SU-DHL-6 (cell line): ENCODE measurements at regions not wholly inside any gene's neighbourhood (a gene's known extent, or its start where the extent isn't known, plus 50 kb on each side); places are given as distances from the start of the nearest gene placed in this dataset.

Experiments used
- H2AFZ ChIP-seq: fragments of 200-600 bp; sonication (generic); 2 replicates; pipeline ENCODE4 v1.6.1; 2014; ENCODE audit warnings: low read depth, mild to moderate bottlenecking, moderate library complexity, mixed read lengths, antibody characterized with exemption, low read length; ENCODE audit not compliant: severe bottlenecking
- H3F3A ChIP-seq: fragments of 200-600 bp; shearing (Covaris generic); 2 replicates; pipeline ENCODE4 v1.6.0; 2016; ENCODE audit warnings: antibody characterized with exemption, mild to moderate bottlenecking; ENCODE audit not compliant: insufficient read depth
- H3K27ac ChIP-seq: fragments of 200-600 bp; sonication (generic); 2 replicates; pipeline ENCODE4 v1.5.1; 2016; ENCODE audit warnings: low read depth, mild to moderate bottlenecking, low read length, moderate library complexity, mixed read lengths
- H3K27me3 ChIP-seq: fragments of 200-600 bp; sonication (generic), shearing (Covaris generic); 2 replicates; pipeline ENCODE4 v1.6.0; 2014; ENCODE audit warnings: mild to moderate bottlenecking, low read length
- H3K36me3 ChIP-seq: fragments of 200-600 bp; sonication (generic); 2 replicates; pipeline ENCODE4 v1.6.1; 2014; ENCODE audit warnings: mild to moderate bottlenecking, low read length, mixed read lengths
- H3K4me2 ChIP-seq: fragments of 300-600, 200-600 bp; shearing (Covaris generic), sonication (generic); 2 replicates; pipeline ENCODE4 v1.6.0; 2014; ENCODE audit warnings: low read length, low read depth, mild to moderate bottlenecking; ENCODE audit not compliant: poor library complexity, severe bottlenecking
- H3K4me3 ChIP-seq: fragments of 200-600 bp; sonication (generic); 2 replicates; pipeline ENCODE4 v1.5.1; 2014; ENCODE audit warnings: antibody characterized with exemption, low read length, mild to moderate bottlenecking, mixed read lengths; ENCODE audit not compliant: insufficient read depth, poor library complexity, severe bottlenecking
- H3K79me2 ChIP-seq: fragments of 200-600 bp; sonication (generic); 2 replicates; pipeline ENCODE4 v1.6.1; 2014; ENCODE audit warnings: mild to moderate bottlenecking, low read length, moderate library complexity; ENCODE audit not compliant: insufficient read depth
- H3K9ac ChIP-seq: fragments of 200-600 bp; sonication (generic); 2 replicates; pipeline ENCODE4 v1.7.0; 2014; ENCODE audit warnings: mild to moderate bottlenecking, low read length
- H3K9me2 ChIP-seq: fragments of 200-600 bp; sonication (generic); replicated peaks from 2 replicates; pipeline ENCODE4 v1.6.1; 2014; ENCODE audit warnings: low read length; ENCODE audit not compliant: insufficient read depth
- H3K9me3 ChIP-seq: fragments of 200-600 bp; sonication (generic); 2 replicates; pipeline ENCODE4 v1.6.1; 2014; ENCODE audit warnings: low read length, mixed read lengths; ENCODE audit not compliant: insufficient read depth
- H4K20me1 ChIP-seq: fragments of 200-600 bp; sonication (generic); 2 replicates; pipeline ENCODE4 v1.6.1; 2014; ENCODE audit warnings: low read depth, mild to moderate bottlenecking, antibody characterized with exemption, low read length, moderate library complexity, mixed read lengths
- EZH2phosphoT487 ChIP-seq: fragments of 200-600 bp; sonication (generic), shearing (Covaris generic); conservative IDR thresholded peaks from 2 replicates; pipeline ENCODE4 v1.6.1; 2018; ENCODE audit warnings: mild to moderate bottlenecking, antibody characterized with exemption, low read length, moderate library complexity, mixed read lengths
- TF ChIP-seq, protein P1 (sequence below): fragments of 200-600 bp; sonication (generic); IDR thresholded peaks from one replicate; pipeline ENCODE4 v1.5.1; 2017; ENCODE audit warnings: antibody characterized with exemption, mild to moderate bottlenecking, low read length, moderate library complexity; ENCODE audit not compliant: insufficient read depth, poor library complexity, severe bottlenecking

DNA sequence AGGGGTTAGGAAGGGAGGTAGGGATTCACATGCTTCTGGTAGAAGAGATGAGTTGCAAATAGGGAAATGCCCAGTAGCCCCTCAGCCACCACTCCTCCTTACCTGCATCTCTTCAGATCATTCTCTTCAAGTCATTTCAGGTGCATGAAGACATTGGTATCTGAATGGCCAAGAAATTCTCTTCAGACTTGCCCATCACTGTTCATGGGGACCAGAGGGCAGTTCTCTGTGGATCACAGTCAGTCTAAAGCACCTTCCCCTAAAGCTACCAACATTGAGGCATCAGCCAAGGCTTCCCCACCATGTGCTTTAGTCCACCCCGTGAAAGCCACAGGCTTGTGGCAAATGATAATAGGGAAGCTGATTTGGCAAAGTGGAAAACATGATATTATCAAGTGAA is 319.4 kb upstream of the ZNF32 start:
- no peak for TF ChIP-seq EZH2phosphoT487
- TF ChIP-seq, protein P1, sequence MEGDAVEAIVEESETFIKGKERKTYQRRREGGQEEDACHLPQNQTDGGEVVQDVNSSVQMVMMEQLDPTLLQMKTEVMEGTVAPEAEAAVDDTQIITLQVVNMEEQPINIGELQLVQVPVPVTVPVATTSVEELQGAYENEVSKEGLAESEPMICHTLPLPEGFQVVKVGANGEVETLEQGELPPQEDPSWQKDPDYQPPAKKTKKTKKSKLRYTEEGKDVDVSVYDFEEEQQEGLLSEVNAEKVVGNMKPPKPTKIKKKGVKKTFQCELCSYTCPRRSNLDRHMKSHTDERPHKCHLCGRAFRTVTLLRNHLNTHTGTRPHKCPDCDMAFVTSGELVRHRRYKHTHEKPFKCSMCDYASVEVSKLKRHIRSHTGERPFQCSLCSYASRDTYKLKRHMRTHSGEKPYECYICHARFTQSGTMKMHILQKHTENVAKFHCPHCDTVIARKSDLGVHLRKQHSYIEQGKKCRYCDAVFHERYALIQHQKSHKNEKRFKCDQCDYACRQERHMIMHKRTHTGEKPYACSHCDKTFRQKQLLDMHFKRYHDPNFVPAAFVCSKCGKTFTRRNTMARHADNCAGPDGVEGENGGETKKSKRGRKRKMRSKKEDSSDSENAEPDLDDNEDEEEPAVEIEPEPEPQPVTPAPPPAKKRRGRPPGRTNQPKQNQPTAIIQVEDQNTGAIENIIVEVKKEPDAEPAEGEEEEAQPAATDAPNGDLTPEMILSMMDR, result no peak
- no peak overlapping the region for H3K4me3 ChIP-seq

DNA sequence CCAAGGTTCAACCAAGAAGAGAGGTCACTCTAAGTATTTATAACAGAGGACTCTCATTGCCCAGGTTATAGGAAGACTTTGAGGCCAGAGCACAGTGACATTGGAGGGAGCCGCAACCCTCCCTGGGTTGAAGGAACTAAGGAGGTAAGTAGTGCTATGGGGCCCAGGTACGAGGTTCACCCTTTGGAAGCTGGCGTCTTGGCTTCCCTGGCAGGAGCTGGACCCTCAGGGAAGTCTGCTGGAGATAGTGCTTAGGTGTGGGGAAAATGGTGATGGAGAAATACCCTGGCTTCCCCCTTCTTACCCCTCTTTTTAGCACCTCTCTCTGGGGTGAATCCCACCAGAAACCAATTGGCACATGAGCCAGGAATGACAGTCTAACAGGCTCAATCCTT is 317.9 kb upstream of the ZNF32 start:
- Histone ChIP-seq H3K4me3 (no peak overlapping the region), H3K36me3 (no peaks in the 10 kb centered on the region), H2AFZ (no peak overlapping the region)

More for the DNA sequence above, 319.4 kb upstream of the ZNF32 start:
- Histone ChIP-seq H3K27me3 (no peaks in the 10 kb centered on the region), H3K79me2 (no peaks in the 10 kb centered on the region), H3K27ac (no peak overlapping the region), H3F3A (no peaks in the 10 kb centered on the region), H2AFZ (no peak overlapping the region), H3K9me2 (no peaks in the 10 kb centered on the region), H4K20me1 (no peaks in the 10 kb centered on the region), H3K9ac (no peak overlapping the region), H3K36me3 (no peaks in the 10 kb centered on the region), H3K9me3 (no peaks in the 10 kb centered on the region), H3K4me2 (no peak overlapping the region)

DNA sequence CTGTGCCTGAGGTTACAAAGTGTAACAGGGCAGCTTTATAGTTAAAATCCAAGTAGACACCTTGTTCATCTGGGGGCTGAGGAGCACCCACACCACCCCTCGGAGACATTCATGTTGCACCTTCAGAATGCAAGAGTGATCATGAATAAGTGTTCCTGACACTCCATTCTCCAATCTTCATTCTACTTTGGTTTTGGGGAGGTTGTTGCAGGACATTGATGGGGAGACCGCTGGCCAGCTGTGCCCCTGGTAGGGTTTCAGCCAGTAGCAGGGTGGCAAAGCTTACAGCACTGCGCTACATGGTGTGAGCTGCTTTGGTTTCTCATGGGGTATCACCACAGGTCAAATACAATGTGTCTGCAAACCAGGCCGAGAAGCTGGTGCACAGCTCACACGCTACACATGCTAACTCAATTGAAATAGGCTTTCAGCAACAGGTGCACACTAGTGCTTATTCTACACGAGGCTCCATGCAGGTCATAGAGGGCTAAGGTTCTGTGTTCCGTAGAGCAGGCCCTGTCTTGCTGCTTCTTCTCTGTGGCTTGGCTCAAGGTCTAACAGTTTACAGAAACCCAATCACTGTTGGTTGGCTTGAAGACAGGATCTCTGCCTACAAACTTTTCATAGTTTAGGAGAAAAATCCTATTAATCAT is 317.4 kb upstream of the ZNF32 start:
- H3K9me2 ChIP-seq, result no peaks in the 10 kb centered on the region
- H3F3A ChIP-seq, result no peaks in the 10 kb centered on the region
- H4K20me1 ChIP-seq, result no peaks in the 10 kb centered on the region
- H3K79me2 ChIP-seq, result no peaks in the 10 kb centered on the region
- no peak overlapping the region for H3K27ac ChIP-seq
- TF ChIP-seq, protein P1, result no peak
- TF ChIP-seq EZH2phosphoT487, result no peak
- H3K4me2 ChIP-seq, result no peak overlapping the region
- no peak overlapping the region for H3K4me3 ChIP-seq
- no peaks in the 10 kb centered on the region for H3K27me3 ChIP-seq
- H3K9me3 ChIP-seq, result no peaks in the 10 kb centered on the region
- no peak overlapping the region for H3K9ac ChIP-seq
- H2AFZ ChIP-seq, result no peak overlapping the region
- H3K36me3 ChIP-seq, result no peaks in the 10 kb centered on the region

More for the DNA sequence above, 317.9 kb upstream of the ZNF32 start:
- Histone ChIP-seq H3K9me2 (no peaks in the 10 kb centered on the region), H3K4me2 (no peak overlapping the region), H3K27ac (no peak overlapping the region), H3K9ac (no peak overlapping the region), H3K79me2 (no peaks in the 10 kb centered on the region), H3F3A (no peaks in the 10 kb centered on the region), H3K9me3 (no peaks in the 10 kb centered on the region), H4K20me1 (no peaks in the 10 kb centered on the region), H3K27me3 (no peaks in the 10 kb centered on the region)
- TF ChIP-seq, protein P1, result no peak
- no peak for TF ChIP-seq EZH2phosphoT487
